Renal cortex interstitium (tissue), 11 donors: ENCODE measurements at regions not wholly inside any gene's neighbourhood (a gene's known extent, or its start where the extent isn't known, plus 50 kb on each side); places are given as distances from the start of the nearest gene placed in this dataset.

Experiments used
- DNase-seq, 11 donors: peaks; one replicate each; pipeline ENCODE4 v3.0.0-alpha.2; 2013; ENCODE audit warnings: low read depth in 9 of 11, low spot score in 4 of 11; ENCODE audit errors: extremely low read depth in 1 of 11

DNA sequence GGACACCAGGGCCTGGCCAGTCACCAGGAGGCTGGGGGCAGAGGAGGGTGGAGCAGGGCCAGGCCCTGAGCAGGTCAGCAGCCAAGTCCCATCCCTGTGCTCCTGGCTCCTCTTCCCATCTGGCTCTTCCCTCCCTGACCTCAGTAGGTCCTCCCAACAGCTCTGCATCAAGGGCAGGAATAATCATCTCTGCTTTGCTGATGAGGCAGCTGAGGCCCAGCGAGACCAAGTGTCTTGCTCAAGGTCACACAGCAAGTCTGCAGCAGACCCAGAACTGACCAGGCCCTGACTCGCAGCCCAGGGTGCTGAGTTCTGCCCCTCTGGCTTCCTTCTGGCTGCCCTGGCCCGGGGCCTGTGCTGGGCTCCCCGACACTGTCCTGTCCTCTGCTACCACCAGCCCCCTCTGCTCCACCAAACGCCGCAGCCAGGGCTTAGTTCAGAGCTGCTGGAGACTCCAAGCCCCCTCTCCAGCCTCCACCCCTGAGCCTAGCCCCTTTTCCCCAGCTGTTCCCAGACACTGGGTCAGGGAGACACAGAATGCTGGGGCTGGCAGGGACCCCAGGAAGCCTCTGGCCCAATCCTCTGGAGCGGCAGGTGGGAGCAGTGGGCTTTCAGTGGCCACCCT, 224.9 kb downstream of the PTPRU start:
- no peak for DNase-seq

DNA sequence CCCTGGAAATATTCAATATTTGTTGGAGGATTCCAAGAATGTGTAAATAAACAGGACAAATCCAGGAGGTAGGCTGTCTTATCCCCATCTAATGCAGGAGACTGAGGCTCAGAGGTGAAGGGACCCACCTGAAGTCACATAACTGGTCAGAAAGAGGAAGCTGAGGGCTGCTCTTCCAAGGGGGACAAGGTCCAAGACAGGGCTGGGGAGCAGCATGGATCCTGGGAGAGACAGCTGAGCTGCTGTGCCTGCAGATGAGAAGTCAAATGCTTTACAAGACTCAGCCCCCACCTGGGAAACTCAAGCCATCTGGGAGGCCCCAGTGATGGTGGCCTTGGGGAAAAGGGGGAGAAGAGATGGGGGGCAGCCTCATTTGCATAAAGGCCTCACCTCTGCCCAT, 224.4 kb downstream of the PTPRU start:
- DNase-seq, result no peak

DNA sequence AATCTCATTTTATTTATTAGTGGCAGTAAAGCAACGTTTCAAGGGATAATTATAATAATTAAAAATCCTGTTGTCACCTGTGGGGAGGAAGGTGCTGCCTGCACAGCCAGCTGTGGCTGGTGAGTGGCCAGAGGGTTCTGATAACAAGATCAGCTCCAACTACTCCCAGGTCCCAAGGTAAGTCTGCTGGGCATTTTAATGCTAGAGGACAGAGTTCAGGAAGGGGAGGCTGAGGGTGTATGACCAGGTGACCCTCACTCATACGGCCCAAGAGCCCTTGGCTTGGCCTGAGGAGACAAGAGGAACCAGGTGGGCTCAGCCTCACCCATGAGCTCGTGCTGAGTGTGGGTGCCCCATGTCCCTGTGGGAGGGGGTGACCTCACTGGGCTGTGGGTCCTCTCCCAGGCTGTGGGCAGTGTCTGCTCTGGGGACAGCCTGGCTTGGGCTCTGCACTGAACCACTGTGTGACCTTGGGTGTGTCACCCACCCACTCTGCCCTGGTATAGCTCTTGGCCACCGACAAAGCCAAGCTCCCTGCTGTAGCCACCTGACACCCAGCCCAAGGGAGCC, 223.8 kb downstream of the PTPRU start:
- DNase-seq, result no peak

DNA sequence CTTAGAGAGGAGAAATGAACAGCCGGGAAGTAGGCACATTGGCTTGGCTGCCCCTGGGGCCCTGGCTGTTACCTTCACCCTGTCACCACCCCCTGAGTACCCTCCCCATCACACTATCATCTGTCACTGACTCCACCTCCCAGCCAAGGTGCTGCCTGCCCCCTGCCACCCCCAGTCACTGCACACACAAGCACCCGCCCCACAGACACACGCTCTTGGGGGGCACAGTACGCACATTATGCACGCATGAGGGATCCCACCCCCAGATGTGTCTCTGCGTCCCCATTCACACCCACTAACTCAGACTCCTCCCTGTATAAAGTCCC, 223.3 kb downstream of the PTPRU start:
- no peak for DNase-seq

DNA sequence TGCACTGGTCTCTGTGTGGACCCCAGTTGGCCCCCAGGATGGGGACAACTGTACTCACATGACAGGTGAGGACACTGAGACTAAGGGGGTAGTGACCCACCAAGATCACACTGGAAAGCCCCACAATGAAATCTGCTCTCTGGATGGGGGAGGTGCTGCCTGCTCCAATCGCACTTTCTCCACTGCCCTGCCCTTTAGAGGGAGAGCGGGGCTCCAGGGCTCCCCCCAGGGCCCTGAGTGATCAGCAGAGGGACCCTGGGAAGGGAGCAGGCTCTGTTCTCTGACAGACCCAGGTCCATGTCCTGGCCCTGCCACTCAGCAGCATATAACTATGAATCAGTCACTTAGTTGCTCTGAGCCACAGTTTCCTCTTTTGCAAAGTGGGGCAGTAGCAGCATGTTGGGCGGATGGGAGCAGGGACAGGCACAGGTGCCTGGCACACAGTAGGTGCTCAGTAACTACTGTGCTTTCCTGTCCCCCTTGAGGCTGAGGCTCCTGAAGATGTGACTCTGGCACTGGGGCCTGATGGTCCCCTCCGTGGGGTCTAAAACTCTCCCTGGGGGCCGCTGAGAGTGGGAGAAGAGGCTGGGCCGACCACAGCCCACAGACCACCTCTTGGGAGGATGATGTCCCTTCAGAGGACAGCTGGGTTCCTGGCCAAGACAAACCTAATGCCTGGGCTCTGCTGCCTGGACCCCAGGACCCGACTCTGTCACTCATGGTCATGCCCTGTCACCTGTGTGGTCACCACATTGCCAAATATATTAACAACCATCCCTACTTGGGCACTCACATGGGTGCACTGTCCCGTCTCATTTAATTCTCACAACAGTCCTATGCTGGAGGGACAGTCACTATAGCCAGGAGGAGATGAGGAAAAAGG, 222.7 kb downstream of the PTPRU start:
- DNase-seq, result no peak

DNA sequence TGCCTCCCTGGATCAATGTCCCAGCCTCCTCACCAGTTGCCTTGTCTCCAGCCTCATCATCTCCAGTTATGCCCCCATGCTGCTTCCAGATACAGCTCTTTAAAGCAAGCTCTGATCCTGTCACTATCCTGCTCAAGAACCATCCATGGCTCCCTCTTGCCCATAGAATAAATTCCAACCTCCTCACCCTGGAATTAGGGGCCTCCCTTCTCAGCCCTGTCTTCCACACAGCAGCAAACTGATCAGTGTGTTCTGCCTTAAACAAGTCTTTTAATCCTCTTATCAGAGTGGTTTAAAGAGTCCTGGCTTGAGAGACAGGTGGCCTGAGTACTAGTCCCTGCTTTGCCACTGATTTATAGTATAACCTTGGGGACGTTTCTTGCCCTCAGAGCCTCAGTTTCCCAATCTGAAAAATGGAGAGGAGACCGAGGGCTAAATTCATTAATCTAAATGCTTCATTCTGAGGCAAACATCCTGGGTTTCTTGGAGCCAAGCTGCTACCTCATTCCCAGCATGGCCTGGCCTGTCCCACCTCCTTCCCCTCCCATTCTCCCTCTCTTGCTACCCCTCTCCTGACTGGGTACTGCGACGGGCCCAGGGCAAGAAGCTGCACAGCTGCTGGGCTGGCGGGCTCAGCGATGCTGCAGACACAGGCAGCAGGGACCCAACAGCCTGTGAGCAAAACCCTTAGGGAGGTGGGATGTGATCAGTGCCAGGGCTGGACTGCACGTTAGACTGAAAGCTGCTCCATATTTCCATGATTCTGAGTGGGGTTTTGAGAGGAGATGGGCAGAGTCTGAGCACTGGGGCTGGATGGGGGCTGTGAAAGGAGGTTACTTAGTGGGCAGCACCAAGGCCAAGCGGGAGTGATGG, 221.4 kb downstream of the PTPRU start:
- DNase-seq, result no peak

GRCh38 chr1:29456685-29457435, 220.5 kb downstream of the PTPRU start:
- no peak for DNase-seq

- no peak for DNase-seq
Measured at GRCh38 chr1:29455781-29456180, 219.5 kb downstream of the PTPRU start.

DNA sequence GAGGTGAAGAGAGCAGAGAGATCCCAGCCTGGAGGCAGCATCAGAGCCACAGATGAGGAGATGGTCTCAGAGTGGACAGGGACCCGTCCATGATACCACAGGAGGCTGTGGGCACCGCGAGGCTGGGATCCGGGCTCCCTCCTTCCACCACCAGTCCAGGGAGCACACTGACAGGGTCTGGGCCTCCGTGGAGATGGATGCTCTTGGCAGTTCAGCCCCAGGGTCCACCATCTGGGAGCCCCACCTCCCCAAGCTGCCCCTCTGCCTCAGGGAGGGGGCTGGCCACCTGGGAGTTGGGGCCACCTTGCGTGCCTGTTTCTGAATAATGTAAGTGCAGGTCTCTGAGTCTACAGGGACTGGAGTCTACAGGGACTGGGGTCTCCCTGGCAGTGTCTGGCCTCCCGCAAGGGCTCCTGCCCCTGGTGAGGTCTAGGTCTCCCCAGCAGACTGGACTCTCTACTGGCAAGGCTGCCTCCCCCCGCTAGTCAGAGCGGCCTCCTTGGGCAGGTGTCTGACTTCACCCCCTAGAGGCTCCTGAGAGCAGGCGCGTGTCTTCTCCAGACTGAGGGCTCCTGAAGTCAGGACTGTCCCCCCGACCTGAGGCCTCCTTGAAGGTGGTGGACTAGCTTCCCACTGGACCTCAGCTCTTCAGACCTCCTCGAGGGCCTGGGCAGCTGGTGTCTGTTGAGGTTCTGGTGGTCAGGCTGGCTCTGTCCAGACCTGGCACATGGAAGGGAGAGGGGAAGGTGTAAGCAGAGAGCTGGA, 218.5 kb downstream of the PTPRU start:
- no peak for DNase-seq

DNA sequence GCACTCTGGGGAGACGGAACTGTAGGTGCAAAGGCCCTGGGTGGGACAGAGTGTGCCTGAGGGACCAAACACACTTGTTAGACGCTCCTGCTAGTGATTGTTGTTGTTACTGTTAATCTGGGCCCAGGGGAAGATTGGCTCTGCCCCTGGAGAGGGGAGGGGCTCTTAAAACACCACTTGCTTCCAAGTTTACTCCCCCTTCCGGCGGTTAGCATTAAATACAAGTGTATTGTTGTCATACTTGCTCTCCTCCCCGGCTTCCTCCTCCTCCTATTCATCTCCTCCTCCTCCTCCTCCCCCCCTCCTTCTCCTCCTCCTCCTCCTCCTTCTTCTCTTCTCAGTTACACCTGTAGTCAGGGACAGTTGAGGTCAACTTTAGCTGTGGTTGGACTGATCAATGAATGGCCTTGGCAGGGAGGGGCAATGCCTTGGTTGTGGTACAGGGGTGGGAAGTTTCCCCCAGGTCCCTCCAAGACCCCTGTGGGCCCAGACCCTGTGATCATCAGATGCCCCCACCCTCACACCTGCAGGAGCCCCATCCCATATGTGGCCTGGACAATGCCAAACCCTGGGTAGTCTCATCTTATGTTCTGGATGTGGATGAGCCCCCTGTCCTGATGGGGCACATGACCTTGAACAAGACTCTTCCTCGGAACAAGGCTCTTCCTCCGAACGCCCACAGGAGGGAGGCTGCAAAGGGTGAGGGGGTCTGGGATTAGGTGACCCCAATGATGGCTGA, 217.3 kb downstream of the PTPRU start:
- DNase-seq, result no peak

DNA sequence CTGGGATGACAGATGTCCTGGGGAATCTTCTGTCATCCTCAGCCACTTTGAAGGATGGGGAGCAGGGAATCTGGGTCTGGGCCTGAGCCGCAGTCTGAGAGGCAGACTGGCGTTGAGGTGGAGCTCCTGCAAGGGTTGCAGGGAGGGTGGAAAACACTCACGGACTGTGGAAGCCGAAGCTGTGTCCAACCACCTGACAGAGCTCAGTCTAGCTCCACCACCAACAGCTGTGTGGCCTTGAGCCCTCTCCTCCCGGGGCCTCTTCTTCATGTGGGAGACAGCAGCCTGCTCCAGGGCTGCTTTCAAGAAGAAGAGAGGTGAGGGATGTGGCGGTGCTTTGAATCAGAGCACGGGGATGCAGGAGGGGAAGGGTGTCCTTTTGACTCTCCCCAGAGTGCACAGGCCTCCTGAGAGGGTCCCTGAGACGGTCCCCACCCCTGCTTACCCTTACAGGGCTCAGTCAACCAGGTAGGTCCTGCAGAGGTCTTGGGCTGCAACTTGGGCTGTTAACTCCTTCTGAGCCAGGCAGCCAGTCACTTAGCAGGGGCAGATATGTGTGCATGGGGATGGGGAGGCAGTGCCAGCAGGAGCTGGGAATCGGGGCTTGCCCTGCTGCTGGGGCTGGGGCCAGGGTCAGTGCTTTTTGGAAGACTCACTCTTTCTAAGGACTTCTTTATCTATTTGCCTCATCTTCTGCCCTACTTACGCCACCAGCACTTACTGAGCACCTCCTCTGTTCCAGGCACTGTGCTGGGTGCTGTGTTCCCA, 216.3 kb downstream of the PTPRU start:
- DNase-seq, result no peak

GRCh38 chr1:29451368-29451892, 215.1 kb downstream of the PTPRU start:
- DNase-seq, result no peak

- DNase-seq, result no peak
Measured at GRCh38 chr1:29450591-29450990, 214.3 kb downstream of the PTPRU start.

DNA sequence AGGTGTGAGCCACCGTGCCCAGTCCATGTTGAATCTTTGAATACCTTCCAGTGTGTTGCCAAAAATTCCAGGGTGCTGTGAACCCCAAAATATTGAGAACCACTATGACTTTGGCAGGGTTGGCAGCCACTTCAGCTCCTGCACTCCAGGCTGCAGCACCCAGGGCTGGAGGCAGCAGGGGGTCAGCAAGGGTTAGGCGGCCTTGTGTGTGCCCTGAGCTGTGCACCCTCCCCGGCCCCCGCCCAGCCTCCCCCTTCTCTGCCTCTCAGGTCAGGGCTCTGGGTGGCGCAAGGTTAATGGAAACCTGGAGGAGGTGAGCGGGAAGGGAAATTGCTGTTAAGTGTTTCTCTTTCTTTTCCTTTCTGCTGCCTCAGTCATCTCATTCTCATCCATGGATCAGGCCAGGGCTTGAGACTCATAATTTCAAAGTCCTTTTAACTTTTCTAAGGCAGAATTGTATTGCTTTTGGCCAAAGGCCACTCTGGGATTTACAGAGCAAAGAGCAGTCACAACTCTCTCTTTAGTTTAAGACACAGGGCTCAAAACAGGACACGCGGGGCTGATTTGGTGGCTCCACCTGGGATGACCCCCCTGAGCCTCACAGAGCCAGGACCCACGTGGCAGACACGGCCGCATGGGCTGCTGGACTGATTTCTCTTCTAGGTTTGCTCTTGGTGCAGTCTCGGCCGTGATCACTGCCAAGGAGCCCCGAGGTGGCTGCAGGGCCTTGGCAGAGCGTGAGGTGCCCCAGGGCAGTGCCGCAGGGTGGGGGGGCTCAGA, 212.3 kb downstream of the PTPRU start:
- no peak for DNase-seq

- no peak for DNase-seq
Measured at GRCh38 chr1:29447368-29447767, 211.0 kb downstream of the PTPRU start.
